ENCODE measurements at regions not wholly inside any gene's neighbourhood (a gene's known extent, or its start where the extent isn't known, plus 50 kb on each side); places are given as distances from the start of the nearest gene placed in this dataset.

- TF ChIP-seq CTCF (IDR thresholded peaks at IDR 0.05; ENCODE audit: low read depth, low read length), result no peak
- no peak for TF ChIP-seq MAX (IDR thresholded peaks at IDR 0.05; ENCODE audit: low read depth, low read length)
- no peak for TF ChIP-seq POLR2A (IDR thresholded peaks at IDR 0.05; ENCODE audit: extremely low read depth, insufficient read length)
Observed at GRCh38 chr11:19552161-19552560, 160.5 kb upstream of the NAV2 start.

Data from NB4 (cell line).